ENCODE measurements at regions not wholly inside any gene's neighbourhood (a gene's known extent, or its start where the extent isn't known, plus 50 kb on each side); places are given as distances from the start of the nearest gene placed in this dataset.

GRCh38 chrX:124931958-124932357 is 387.7 kb upstream of the TEX13C start:
- BruUV-seq (replicated peaks): no TSS peak
- H3K4me2 ChIP-seq (ENCODE audit: low read length): no peak overlapping the region
- DNase-seq (ENCODE audit: low read depth, low spot score) (no peak), ATAC-seq (no peak)
- TF ChIP-seq ZNF274 (IDR thresholded peaks at IDR 0.05; ENCODE audit: low read depth, low read length) (no peak), CBX3 (IDR thresholded peaks at IDR 0.05; ENCODE audit: low read depth) (no peak), POLR2AphosphoS5 (IDR thresholded peaks at IDR 0.05; ENCODE audit: low read depth, low read length) (no peak), RAD21 (IDR thresholded peaks at IDR 0.05; ENCODE audit: low read depth) (no peak), CTCF (IDR thresholded peaks at IDR 0.05 in 2 of 3, conservative IDR thresholded peaks at IDR 0.05 in 1 of 3; ENCODE audit: borderline replicate concordance in 1 of 3, insufficient read depth in 1 of 3, low read depth in 2 of 3, low read length in 2 of 3) (no peak), SRF (IDR thresholded peaks at IDR 0.05; ENCODE audit: low read depth) (no peak), EGR1 (IDR thresholded peaks at IDR 0.05; ENCODE audit: low read depth) (no peak), TCF7L2 (IDR thresholded peaks at IDR 0.05; ENCODE audit: borderline replicate concordance, extremely low read depth, insufficient read depth, insufficient read length) (no peak)
- TF ChIP-seq, protein P1, sequence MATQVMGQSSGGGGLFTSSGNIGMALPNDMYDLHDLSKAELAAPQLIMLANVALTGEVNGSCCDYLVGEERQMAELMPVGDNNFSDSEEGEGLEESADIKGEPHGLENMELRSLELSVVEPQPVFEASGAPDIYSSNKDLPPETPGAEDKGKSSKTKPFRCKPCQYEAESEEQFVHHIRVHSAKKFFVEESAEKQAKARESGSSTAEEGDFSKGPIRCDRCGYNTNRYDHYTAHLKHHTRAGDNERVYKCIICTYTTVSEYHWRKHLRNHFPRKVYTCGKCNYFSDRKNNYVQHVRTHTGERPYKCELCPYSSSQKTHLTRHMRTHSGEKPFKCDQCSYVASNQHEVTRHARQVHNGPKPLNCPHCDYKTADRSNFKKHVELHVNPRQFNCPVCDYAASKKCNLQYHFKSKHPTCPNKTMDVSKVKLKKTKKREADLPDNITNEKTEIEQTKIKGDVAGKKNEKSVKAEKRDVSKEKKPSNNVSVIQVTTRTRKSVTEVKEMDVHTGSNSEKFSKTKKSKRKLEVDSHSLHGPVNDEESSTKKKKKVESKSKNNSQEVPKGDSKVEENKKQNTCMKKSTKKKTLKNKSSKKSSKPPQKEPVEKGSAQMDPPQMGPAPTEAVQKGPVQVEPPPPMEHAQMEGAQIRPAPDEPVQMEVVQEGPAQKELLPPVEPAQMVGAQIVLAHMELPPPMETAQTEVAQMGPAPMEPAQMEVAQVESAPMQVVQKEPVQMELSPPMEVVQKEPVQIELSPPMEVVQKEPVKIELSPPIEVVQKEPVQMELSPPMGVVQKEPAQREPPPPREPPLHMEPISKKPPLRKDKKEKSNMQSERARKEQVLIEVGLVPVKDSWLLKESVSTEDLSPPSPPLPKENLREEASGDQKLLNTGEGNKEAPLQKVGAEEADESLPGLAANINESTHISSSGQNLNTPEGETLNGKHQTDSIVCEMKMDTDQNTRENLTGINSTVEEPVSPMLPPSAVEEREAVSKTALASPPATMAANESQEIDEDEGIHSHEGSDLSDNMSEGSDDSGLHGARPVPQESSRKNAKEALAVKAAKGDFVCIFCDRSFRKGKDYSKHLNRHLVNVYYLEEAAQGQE (IDR thresholded peaks at IDR 0.05; ENCODE audit: low read depth): no peak
- no peaks in the 10 kb centered on the region for H3K4me1 ChIP-seq (ENCODE audit: control insufficient read depth in 1 of 2, insufficient read depth in 2 of 2, low read length in 2 of 2)
- H3K79me2 ChIP-seq (ENCODE audit: insufficient read depth, low read length): no peaks in the 10 kb centered on the region
- H3K27ac ChIP-seq (ENCODE audit: low read depth, low read length): no peak overlapping the region
- intact Hi-C loops (cut with micrococcal nuclease): no loop called here
- H3K9me2 ChIP-seq (ENCODE audit: insufficient read depth): no peaks in the 10 kb centered on the region
- POLR2A ChIA-PET: no interaction called here
- H4K20me1 ChIP-seq (ENCODE audit: insufficient read depth): no peaks in the 10 kb centered on the region
- H3K36me3 ChIP-seq (ENCODE audit: control insufficient read depth in 1 of 2, insufficient read depth in 2 of 2, low read length in 2 of 2): no peaks in the 10 kb centered on the region
- RAD21 ChIA-PET (ENCODE audit: low non-redundant PET in 1 of 2, low total read pairs in 2 of 2, uncharacterized antibody in 2 of 2, unreplicated experiment in 2 of 2): no interaction called here
- no peak overlapping the region for H2AFZ ChIP-seq (ENCODE audit: low read depth, low read length, poor library complexity, severe bottlenecking)
- H3K9ac ChIP-seq (ENCODE audit: low read length): no peak overlapping the region
- no peaks in the 10 kb centered on the region for H3K9me3 ChIP-seq (ENCODE audit: control insufficient read depth in 1 of 2, insufficient read depth in 1 of 2, low read depth in 1 of 2, low read length in 2 of 2)
- CTCF ChIA-PET: no interaction called here
- no peaks in the 10 kb centered on the region for H3K27me3 ChIP-seq (ENCODE audit: insufficient read depth, low read length)
- H3K4me3 ChIP-seq (replicated peaks in 1 of 2; ENCODE audit: low read depth in 1 of 2, low read length in 2 of 2): no peak overlapping the region

Measured in HCT116 (cell line).